Loucy (cell line): ENCODE measurements at regions not wholly inside any gene's neighbourhood (a gene's known extent, or its start where the extent isn't known, plus 50 kb on each side); places are given as distances from the start of the nearest gene placed in this dataset.

Experiments used
- H2AFZ ChIP-seq: fragments of 200-600 bp; sonication (generic); 2 replicates; pipeline ENCODE4 v1.6.0; 2016; ENCODE audit warnings: antibody characterized with exemption, mild to moderate bottlenecking, low read length, moderate library complexity
- H3F3A ChIP-seq: fragments of 200-600 bp; 2 replicates; pipeline ENCODE4 v1.6.0; 2016; ENCODE audit warnings: antibody characterized with exemption, low read depth, mild to moderate bottlenecking
- H3K27me3 ChIP-seq: fragments of 200-600 bp; sonication (generic); 2 replicates; pipeline ENCODE4 v1.6.1; 2014; ENCODE audit warnings: low read length, mild to moderate bottlenecking; ENCODE audit not compliant: insufficient read depth, poor library complexity, severe bottlenecking
- H3K36me3 ChIP-seq: fragments of 200-600 bp; sonication (generic); 2 replicates; pipeline ENCODE4 v1.6.1; 2016; ENCODE audit warnings: low read length; ENCODE audit not compliant: insufficient read depth
- H3K4me1 ChIP-seq: fragments of 200-600 bp; sonication (generic); 2 replicates; pipeline ENCODE4 v1.5.1; 2014; ENCODE audit warnings: low read length, mild to moderate bottlenecking; ENCODE audit not compliant: insufficient read depth, poor library complexity, severe bottlenecking
- H3K4me2 ChIP-seq: fragments of 200-600 bp; sonication (generic); 2 replicates; pipeline ENCODE4 v1.6.0; 2014; ENCODE audit warnings: antibody characterized with exemption, low read length, low read depth, mild to moderate bottlenecking; ENCODE audit not compliant: poor library complexity, severe bottlenecking
- H3K4me3 ChIP-seq: fragments of 200-600 bp; sonication (generic); 2 replicates; pipeline ENCODE4 v1.5.1; 2014; ENCODE audit warnings: low read length, mild to moderate bottlenecking, mixed read lengths; ENCODE audit not compliant: poor library complexity, severe bottlenecking
- H3K79me2 ChIP-seq: fragments of 200-600 bp; sonication (generic); 2 replicates; pipeline ENCODE4 v1.6.1; 2014; ENCODE audit warnings: low read length; ENCODE audit not compliant: insufficient read depth
- H3K9ac ChIP-seq: fragments of 200-600 bp; sonication (generic); 2 replicates; pipeline ENCODE4 v1.6.0; 2014; ENCODE audit warnings: mild to moderate bottlenecking, low read depth, low read length, moderate library complexity; ENCODE audit not compliant: poor library complexity, severe bottlenecking
- H3K9me2 ChIP-seq: fragments of 200-600 bp; sonication (generic); replicated peaks from 2 replicates; pipeline ENCODE4 v1.6.1; 2016; ENCODE audit warnings: low read depth, low read length, mixed read lengths
- H3K9me3 ChIP-seq: fragments of 200-600 bp; sonication (generic); 2 replicates; pipeline ENCODE4 v1.6.1; 2014; ENCODE audit warnings: mild to moderate bottlenecking, antibody characterized with exemption, low read length, low read depth; ENCODE audit not compliant: insufficient read depth
- H4K20me1 ChIP-seq: fragments of 200-600 bp; sonication (generic); 2 replicates; pipeline ENCODE4 v1.6.0; 2014; ENCODE audit warnings: antibody characterized with exemption, low read length, mild to moderate bottlenecking; ENCODE audit not compliant: insufficient read depth, poor library complexity, severe bottlenecking
- EZH2phosphoT487 ChIP-seq: fragments of 200-600 bp; IDR thresholded peaks from 2 replicates; pipeline ENCODE4 v1.6.1; 2018; ENCODE audit warnings: antibody characterized with exemption, mild to moderate bottlenecking, moderate library complexity, borderline replicate concordance
- TF ChIP-seq, protein P1 (sequence below): fragments of 200-600 bp; sonication (generic); conservative IDR thresholded peaks from 2 replicates; pipeline ENCODE4 v1.5.1; 2014; ENCODE audit warnings: mild to moderate bottlenecking, antibody characterized with exemption, low read length

- Histone ChIP-seq H4K20me1 (no peaks in the 10 kb centered on the region), H3K36me3 (no peaks in the 10 kb centered on the region), H3K4me2 (no peak overlapping the region), H3K9ac (no peak overlapping the region), H3F3A (no peaks in the 10 kb centered on the region), H2AFZ (no peak overlapping the region), H3K9me3 (no peaks in the 10 kb centered on the region), H3K4me1 (peaks cover 16% of the 10 kb centered on the region), H3K4me3 (no peak overlapping the region), H3K79me2 (no peaks in the 10 kb centered on the region), H3K27me3 (no peaks in the 10 kb centered on the region), H3K9me2 (no peaks in the 10 kb centered on the region)
- TF ChIP-seq, protein P1, sequence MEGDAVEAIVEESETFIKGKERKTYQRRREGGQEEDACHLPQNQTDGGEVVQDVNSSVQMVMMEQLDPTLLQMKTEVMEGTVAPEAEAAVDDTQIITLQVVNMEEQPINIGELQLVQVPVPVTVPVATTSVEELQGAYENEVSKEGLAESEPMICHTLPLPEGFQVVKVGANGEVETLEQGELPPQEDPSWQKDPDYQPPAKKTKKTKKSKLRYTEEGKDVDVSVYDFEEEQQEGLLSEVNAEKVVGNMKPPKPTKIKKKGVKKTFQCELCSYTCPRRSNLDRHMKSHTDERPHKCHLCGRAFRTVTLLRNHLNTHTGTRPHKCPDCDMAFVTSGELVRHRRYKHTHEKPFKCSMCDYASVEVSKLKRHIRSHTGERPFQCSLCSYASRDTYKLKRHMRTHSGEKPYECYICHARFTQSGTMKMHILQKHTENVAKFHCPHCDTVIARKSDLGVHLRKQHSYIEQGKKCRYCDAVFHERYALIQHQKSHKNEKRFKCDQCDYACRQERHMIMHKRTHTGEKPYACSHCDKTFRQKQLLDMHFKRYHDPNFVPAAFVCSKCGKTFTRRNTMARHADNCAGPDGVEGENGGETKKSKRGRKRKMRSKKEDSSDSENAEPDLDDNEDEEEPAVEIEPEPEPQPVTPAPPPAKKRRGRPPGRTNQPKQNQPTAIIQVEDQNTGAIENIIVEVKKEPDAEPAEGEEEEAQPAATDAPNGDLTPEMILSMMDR = no peak
- no peak for TF ChIP-seq EZH2phosphoT487
These were observed 156.1 kb downstream of the PMP22 start for GRCh38 chr17:15108992-15109391.

DNA sequence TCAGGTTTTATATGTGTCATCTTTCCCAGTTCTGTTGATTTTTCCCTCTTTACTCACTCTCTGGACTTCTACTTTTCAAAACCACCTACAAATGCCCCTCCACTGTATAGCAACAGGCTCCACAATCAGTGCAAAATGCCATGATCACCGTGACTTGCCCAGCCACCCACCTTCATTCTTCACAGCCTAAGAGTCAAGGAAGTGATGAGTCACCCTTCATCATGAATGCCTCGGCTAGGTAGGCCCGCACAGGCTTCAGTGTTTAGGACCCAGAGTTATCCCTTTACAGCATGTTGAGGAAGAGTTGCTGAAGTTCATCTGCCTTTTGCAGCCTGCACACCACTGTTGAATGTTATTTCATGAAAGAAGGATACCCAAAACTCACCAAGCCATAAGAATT is 158.6 kb downstream of the PMP22 start:
- Histone ChIP-seq H3K4me2 (no peak overlapping the region), H2AFZ (no peak overlapping the region)

DNA sequence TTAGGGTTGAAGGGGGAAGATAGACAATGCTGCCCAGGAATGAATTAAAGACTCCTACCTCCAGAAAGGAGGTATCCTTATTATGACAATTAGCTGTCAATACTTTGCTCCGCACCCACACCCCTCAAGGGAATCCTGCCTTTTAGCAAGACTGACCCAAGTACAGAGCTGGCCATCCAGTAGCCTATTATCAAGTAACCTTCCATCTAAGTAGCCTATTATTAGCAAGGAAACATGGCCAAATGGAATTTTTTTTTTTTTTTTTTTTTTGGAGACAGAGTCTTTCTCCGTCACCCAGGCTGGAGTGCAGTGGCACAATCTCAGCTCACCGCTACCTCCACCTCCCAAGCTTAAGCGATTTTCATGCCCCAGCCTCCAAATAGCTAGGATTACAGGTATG is 161.3 kb downstream of the PMP22 start:
- no peak overlapping the region for H3K4me2 ChIP-seq
- no peak overlapping the region for H3K9ac ChIP-seq
- no peaks in the 10 kb centered on the region for H3K27me3 ChIP-seq
- no peaks in the 10 kb centered on the region for H3F3A ChIP-seq
- no peaks in the 10 kb centered on the region for H4K20me1 ChIP-seq
- no peaks in the 10 kb centered on the region for H3K9me3 ChIP-seq
- H3K4me1 ChIP-seq = no peaks in the 10 kb centered on the region
- H3K36me3 ChIP-seq = no peaks in the 10 kb centered on the region
- no peaks in the 10 kb centered on the region for H3K79me2 ChIP-seq
- H2AFZ ChIP-seq = no peak overlapping the region
- H3K9me2 ChIP-seq = no peaks in the 10 kb centered on the region
- TF ChIP-seq EZH2phosphoT487 = no peak
- TF ChIP-seq, protein P1 = no peak
- no peak overlapping the region for H3K4me3 ChIP-seq

More for the DNA sequence above, 158.6 kb downstream of the PMP22 start:
- Histone ChIP-seq H3K79me2 (no peaks in the 10 kb centered on the region), H4K20me1 (no peaks in the 10 kb centered on the region), H3K9ac (no peak overlapping the region), H3K27me3 (no peaks in the 10 kb centered on the region), H3K4me1 (peaks cover 8% of the 10 kb centered on the region), H3K36me3 (no peaks in the 10 kb centered on the region), H3K9me3 (no peaks in the 10 kb centered on the region), H3K4me3 (no peak overlapping the region), H3F3A (no peaks in the 10 kb centered on the region), H3K9me2 (no peaks in the 10 kb centered on the region)
- TF ChIP-seq, protein P1 = no peak
- no peak for TF ChIP-seq EZH2phosphoT487
